GM13977 (cell line): ENCODE measurements at regions not wholly inside any gene's neighbourhood (a gene's known extent, or its start where the extent isn't known, plus 50 kb on each side); places are given as distances from the start of the nearest gene placed in this dataset.

Experiments
- DNase-seq: peaks from one replicate; pipeline ENCODE4 v3.0.0; 2012; ENCODE audit warnings: low spot score
- in situ Hi-C: fragments of 300-500 bp; cut with MboI; formaldehyde crosslinking; loops from one replicate; pipeline ENCODE4 v1.12.0; 2022; ENCODE audit warnings: low sequenced_read_pairs, low pct_unique_long_range_greater_than_20kb, mixed read lengths, inconsistent platforms; ENCODE audit not compliant: unreplicated experiment
- TF ChIP-seq, protein P1 (sequence below): IDR thresholded peaks from 2 replicates; pipeline ENCODE4 v1.5.1; 2012; ENCODE audit warnings: mild to moderate bottlenecking, control low read depth; ENCODE audit not compliant: insufficient read depth; ENCODE audit errors: extremely low read depth, missing control alignments

DNA sequence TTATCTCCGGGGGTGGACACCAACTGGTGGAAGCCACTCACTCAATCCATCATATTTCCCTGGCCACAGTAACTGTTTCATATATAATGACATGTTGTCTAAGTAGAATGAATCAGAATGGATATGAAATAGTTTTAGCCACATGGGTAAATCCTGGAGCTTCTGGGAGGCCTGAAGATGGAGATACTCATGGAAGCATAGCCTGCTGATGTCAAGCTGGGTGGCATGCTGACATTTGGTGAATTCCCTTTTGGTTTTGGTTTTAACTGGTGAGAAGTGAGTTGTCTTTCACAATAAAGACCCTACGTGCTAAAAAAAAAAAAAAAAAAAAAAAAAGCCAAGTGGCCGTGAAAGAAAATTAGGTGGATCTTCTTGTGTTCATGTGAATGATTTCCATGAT, 105.3 kb upstream of the ITGA6 start:
- in situ Hi-C loops = no loop called here
- no peak for DNase-seq
- TF ChIP-seq, protein P1, sequence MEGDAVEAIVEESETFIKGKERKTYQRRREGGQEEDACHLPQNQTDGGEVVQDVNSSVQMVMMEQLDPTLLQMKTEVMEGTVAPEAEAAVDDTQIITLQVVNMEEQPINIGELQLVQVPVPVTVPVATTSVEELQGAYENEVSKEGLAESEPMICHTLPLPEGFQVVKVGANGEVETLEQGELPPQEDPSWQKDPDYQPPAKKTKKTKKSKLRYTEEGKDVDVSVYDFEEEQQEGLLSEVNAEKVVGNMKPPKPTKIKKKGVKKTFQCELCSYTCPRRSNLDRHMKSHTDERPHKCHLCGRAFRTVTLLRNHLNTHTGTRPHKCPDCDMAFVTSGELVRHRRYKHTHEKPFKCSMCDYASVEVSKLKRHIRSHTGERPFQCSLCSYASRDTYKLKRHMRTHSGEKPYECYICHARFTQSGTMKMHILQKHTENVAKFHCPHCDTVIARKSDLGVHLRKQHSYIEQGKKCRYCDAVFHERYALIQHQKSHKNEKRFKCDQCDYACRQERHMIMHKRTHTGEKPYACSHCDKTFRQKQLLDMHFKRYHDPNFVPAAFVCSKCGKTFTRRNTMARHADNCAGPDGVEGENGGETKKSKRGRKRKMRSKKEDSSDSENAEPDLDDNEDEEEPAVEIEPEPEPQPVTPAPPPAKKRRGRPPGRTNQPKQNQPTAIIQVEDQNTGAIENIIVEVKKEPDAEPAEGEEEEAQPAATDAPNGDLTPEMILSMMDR = no peak

- no peak for DNase-seq
- TF ChIP-seq, protein P1 = no peak
- in situ Hi-C loops = no loop called here
Measured at GRCh38 chr2:172323256-172323655, 104.1 kb upstream of the ITGA6 start.

GRCh38 chr2:172323861-172324597, 103.4 kb upstream of the ITGA6 start:
- in situ Hi-C loops = no loop called here
- no peak for DNase-seq

DNA sequence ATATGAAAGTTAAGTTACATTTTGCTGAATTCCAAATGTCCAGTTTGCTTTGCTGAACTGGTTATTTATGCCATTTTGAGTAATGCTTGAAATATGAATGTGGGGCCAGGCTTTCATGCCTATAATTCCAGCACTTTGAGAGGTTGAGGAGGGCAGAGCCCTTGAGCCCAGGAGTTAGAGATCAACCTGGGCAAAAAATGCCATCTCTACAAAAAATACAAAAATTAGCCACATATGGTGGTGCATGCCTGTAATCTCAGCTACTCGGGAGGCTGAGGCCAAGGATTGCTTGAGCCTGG, 101.2 kb upstream of the ITGA6 start:
- no peak for DNase-seq
- in situ Hi-C loops = no loop called here
- TF ChIP-seq, protein P1 = no peak

More at GRCh38 chr2:172323861-172324597, 103.4 kb upstream of the ITGA6 start:
- TF ChIP-seq, protein P1 = no peak

- in situ Hi-C loops = no loop called here
- TF ChIP-seq, protein P1 = no peak
- DNase-seq = no peak
Measured at GRCh38 chr2:172328103-172328841, 99.1 kb upstream of the ITGA6 start.

DNA sequence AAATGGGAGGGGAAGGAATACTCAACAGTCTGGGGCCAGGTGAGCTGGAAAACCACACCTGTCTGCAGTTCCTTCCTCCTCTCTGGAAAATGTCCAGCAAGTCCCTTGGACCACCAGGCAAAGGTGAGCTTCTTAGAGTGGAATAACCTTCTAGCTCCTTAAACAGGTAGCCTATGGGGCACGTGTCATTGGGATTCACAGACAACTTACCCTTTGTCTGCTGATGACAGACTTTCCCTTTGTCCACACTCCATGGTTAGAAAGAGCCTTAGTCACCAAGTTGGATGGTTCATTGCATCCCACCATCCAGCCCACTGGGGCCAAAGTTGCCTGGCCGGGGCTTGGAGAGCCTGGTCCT, 98.0 kb upstream of the ITGA6 start:
- TF ChIP-seq, protein P1 = no peak
- no peak for DNase-seq
- in situ Hi-C loops = no loop called here
